Gastrocnemius medialis (tissue), 4 donors: ENCODE measurements at regions not wholly inside any gene's neighbourhood (a gene's known extent, or its start where the extent isn't known, plus 50 kb on each side); places are given as distances from the start of the nearest gene placed in this dataset.

Experiments
- CTCF ChIP-seq, 5 experiments: fragments of 450-650 bp in 3 of 5; fragments of 200-600 bp in 2 of 5; sonication (generic) in 2 of 5; IDR thresholded peaks in 4 of 5; conservative IDR thresholded peaks in 1 of 5; 1 replicate in 4 of 5; 2 replicates in 1 of 5; pipeline ENCODE4 v1.5.1; 2016 to 2019; ENCODE audit warnings: antibody characterized with exemption in 5 of 5, mild to moderate bottlenecking in 3 of 5, moderate library complexity in 3 of 5
- POLR2A ChIP-seq, 2 donors: fragments of 450-650 bp; IDR thresholded peaks; one replicate each; pipeline ENCODE4 v1.6.1; 2017; ENCODE audit warnings: antibody characterized with exemption in 2 of 2, mild to moderate bottlenecking in 2 of 2, moderate library complexity in 2 of 2

GRCh38 chrX:140360284-140360683 lies 144.6 kb downstream of the SOX3 start:
- TF ChIP-seq CTCF (IDR thresholded peaks at IDR 0.05 in 4 of 5, conservative IDR thresholded peaks at IDR 0.05 in 1 of 5) (no peak), POLR2A (IDR thresholded peaks at IDR 0.05) (no peak)
